Prostate gland (tissue), 2 donors: ENCODE measurements at regions not wholly inside any gene's neighbourhood (a gene's known extent, or its start where the extent isn't known, plus 50 kb on each side); places are given as distances from the start of the nearest gene placed in this dataset.

Experiments
- POLR2A ChIP-seq: fragments of 450-650 bp; IDR thresholded peaks from one replicate; pipeline ENCODE4 v1.6.1; 2016; ENCODE audit warnings: antibody characterized with exemption, mild to moderate bottlenecking
- TF ChIP-seq, protein P1 (sequence below), 4 experiments: fragments of 200-600 bp in 2 of 4; fragments of 450-650 bp in 2 of 4; sonication (generic) in 2 of 4; IDR thresholded peaks; 1 replicate in 3 of 4; 2 replicates in 1 of 4; pipeline ENCODE4 v1.5.1; 2016 to 2019; ENCODE audit warnings: antibody characterized with exemption in 4 of 4, mild to moderate bottlenecking in 2 of 4, moderate library complexity in 2 of 4

DNA sequence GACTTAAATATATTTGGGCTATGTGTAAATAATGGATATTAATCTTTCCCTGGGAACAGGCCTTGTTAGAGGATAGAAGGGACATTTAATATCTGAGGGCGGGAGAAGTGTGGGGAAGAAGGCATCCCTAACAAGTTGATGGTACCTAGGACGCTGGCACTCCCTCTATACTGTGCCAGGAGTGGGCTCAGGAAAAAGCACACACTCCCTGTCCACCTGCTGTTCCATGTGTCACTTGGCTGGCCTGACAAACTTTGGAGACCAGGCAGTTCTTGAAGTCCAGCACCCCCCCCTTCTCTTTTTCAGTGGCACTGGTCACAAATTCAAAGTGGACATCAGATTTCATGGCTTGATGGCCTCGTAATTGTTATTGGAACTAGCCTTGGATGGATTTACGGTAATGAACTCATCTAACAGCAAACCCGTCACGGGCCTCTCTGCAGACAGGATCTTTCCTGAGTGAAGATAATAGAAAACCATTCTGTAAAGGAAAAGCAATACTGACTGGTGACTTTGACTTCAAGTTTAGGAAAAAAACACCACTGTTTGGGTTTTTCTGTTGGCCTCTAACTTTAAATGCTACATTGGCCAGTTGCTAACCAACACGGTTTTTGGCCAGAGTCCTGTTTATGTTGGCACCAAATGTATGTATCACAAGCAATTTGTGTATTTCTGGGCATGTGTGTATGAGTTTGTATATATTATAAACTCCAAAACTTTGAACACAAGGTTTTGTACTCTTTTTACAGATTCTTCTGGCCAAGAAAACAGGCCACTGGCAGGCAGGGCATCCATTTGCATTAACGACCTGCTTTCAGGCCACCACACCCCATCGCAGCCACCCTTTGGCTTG is 552.6 kb downstream of the CCDC171 start:
- no peak for TF ChIP-seq POLR2A
- TF ChIP-seq, protein P1, sequence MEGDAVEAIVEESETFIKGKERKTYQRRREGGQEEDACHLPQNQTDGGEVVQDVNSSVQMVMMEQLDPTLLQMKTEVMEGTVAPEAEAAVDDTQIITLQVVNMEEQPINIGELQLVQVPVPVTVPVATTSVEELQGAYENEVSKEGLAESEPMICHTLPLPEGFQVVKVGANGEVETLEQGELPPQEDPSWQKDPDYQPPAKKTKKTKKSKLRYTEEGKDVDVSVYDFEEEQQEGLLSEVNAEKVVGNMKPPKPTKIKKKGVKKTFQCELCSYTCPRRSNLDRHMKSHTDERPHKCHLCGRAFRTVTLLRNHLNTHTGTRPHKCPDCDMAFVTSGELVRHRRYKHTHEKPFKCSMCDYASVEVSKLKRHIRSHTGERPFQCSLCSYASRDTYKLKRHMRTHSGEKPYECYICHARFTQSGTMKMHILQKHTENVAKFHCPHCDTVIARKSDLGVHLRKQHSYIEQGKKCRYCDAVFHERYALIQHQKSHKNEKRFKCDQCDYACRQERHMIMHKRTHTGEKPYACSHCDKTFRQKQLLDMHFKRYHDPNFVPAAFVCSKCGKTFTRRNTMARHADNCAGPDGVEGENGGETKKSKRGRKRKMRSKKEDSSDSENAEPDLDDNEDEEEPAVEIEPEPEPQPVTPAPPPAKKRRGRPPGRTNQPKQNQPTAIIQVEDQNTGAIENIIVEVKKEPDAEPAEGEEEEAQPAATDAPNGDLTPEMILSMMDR (IDR thresholded peaks at IDR 0.05) = no peak
